ENCODE measurements at regions not wholly inside any gene's neighbourhood (a gene's known extent, or its start where the extent isn't known, plus 50 kb on each side); places are given as distances from the start of the nearest gene placed in this dataset.

DNA sequence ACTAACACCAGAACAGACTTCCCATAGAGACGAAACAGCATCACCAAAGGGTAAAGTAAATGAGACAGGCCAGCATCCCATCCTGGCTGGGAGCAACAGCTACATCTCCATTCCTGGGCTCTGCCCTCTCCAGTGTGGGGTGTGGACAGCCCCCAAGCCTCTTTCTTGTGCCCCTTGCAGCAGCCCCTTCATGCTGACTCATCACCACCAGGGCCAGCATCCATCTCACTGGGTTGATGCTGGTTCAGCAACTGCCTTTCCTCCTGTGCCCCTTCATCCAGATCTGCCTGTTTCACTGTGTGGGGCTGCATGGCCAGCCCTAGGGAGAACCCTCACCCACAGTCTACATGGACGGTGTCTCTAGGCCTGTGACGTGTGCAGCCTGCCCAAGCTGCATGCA lies 569.1 kb upstream of the TBX3 start:
- Histone ChIP-seq H3K27me3 (ENCODE audit: insufficient read depth, low read depth, low read length) (no peaks in the 10 kb centered on the region), H3K27ac (ENCODE audit: low read length) (no peak overlapping the region), H2AFZ (ENCODE audit: low read depth, low read length) (no peak overlapping the region), H3K4me2 (ENCODE audit: low read length) (no peak overlapping the region), H3K36me3 (ENCODE audit: insufficient read depth, low read length) (no peaks in the 10 kb centered on the region), H3K9me3 (ENCODE audit: low read length) (no peaks in the 10 kb centered on the region), H4K20me1 (ENCODE audit: insufficient read depth) (no peaks in the 10 kb centered on the region), H3F3A (ENCODE audit: insufficient read depth, low read length, poor library complexity, severe bottlenecking) (no peaks in the 10 kb centered on the region), H3K9me2 (ENCODE audit: insufficient read depth, low read length) (no peaks in the 10 kb centered on the region), H3K4me3 (ENCODE audit: low read length) (no peak overlapping the region), H3K9ac (ENCODE audit: low read length) (no peak overlapping the region), H3K79me2 (replicated peaks; ENCODE audit: insufficient read depth, low read length) (no peaks in the 10 kb centered on the region)
- TF ChIP-seq RAD21 (conservative IDR thresholded peaks at IDR 0.05) = no peak

- no peak overlapping the region for H3K27ac ChIP-seq (ENCODE audit: low read length)
- H3K27me3 ChIP-seq (ENCODE audit: insufficient read depth, low read depth, low read length) = no peaks in the 10 kb centered on the region
- no peak overlapping the region for H3K4me3 ChIP-seq (ENCODE audit: low read length)
- H3K36me3 ChIP-seq (ENCODE audit: insufficient read depth, low read length) = no peaks in the 10 kb centered on the region
- no peaks in the 10 kb centered on the region for H3F3A ChIP-seq (ENCODE audit: insufficient read depth, low read length, poor library complexity, severe bottlenecking)
- H4K20me1 ChIP-seq (ENCODE audit: insufficient read depth) = no peaks in the 10 kb centered on the region
- H3K9me2 ChIP-seq (ENCODE audit: insufficient read depth, low read length) = no peaks in the 10 kb centered on the region
- no peaks in the 10 kb centered on the region for H3K9me3 ChIP-seq (ENCODE audit: low read length)
- H3K4me2 ChIP-seq (ENCODE audit: low read length) = no peak overlapping the region
- TF ChIP-seq TAF1 (IDR thresholded peaks at IDR 0.05; ENCODE audit: low read depth) (no peak), POLR2AphosphoS5 (IDR thresholded peaks at IDR 0.05) (no peak), EP300 (conservative IDR thresholded peaks at IDR 0.05; ENCODE audit: poor library complexity, severe bottlenecking) (no peak), EZH2 (IDR thresholded peaks at IDR 0.05; ENCODE audit: borderline replicate concordance, insufficient read depth, low read length, poor library complexity, severe bottlenecking) (no peak), SMC3 (conservative IDR thresholded peaks at IDR 0.05; ENCODE audit: poor library complexity) (no peak)
- TF ChIP-seq, protein P1, sequence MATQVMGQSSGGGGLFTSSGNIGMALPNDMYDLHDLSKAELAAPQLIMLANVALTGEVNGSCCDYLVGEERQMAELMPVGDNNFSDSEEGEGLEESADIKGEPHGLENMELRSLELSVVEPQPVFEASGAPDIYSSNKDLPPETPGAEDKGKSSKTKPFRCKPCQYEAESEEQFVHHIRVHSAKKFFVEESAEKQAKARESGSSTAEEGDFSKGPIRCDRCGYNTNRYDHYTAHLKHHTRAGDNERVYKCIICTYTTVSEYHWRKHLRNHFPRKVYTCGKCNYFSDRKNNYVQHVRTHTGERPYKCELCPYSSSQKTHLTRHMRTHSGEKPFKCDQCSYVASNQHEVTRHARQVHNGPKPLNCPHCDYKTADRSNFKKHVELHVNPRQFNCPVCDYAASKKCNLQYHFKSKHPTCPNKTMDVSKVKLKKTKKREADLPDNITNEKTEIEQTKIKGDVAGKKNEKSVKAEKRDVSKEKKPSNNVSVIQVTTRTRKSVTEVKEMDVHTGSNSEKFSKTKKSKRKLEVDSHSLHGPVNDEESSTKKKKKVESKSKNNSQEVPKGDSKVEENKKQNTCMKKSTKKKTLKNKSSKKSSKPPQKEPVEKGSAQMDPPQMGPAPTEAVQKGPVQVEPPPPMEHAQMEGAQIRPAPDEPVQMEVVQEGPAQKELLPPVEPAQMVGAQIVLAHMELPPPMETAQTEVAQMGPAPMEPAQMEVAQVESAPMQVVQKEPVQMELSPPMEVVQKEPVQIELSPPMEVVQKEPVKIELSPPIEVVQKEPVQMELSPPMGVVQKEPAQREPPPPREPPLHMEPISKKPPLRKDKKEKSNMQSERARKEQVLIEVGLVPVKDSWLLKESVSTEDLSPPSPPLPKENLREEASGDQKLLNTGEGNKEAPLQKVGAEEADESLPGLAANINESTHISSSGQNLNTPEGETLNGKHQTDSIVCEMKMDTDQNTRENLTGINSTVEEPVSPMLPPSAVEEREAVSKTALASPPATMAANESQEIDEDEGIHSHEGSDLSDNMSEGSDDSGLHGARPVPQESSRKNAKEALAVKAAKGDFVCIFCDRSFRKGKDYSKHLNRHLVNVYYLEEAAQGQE (IDR thresholded peaks at IDR 0.05; ENCODE audit: borderline replicate concordance) = no peak
- H3K9ac ChIP-seq (ENCODE audit: low read length) = no peak overlapping the region
- no peak overlapping the region for H2AFZ ChIP-seq (ENCODE audit: low read depth, low read length)
- no peaks in the 10 kb centered on the region for H3K79me2 ChIP-seq (replicated peaks; ENCODE audit: insufficient read depth, low read length)
Observed at GRCh38 chr12:115251727-115252126, 567.8 kb upstream of the TBX3 start.

DNA sequence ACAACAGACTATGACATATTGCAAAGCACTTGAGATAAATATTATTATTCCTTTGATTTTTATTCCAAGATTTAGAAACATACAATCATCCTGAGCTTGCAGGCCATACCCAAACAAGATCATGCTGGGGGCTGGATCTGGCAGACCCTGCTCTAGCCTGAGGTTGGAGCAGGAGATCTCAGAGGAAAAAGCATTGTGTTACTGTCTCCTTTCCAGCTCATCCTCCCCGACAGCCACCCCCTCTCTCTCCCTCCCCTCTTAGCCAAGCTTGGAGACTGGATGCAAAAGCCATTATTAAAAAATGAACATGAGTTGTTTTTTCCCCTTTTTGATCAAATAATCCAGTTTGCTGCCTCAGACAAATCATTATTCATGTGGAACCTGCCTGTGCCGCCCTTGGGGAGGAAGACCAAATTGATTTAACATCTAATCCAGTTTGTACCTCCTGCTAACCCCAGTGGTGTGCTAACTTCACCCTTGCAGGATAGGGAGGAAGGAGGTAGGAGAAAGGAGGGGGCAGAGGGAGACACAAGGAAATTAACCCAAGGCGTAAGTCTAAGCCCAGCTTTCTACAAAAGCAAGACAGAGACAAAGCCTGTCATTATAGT lies 565.8 kb upstream of the TBX3 start:
- Histone ChIP-seq H3K4me3 (ENCODE audit: low read length) (no peak overlapping the region), H4K20me1 (ENCODE audit: insufficient read depth) (no peaks in the 10 kb centered on the region), H3K9me2 (ENCODE audit: insufficient read depth, low read length) (no peaks in the 10 kb centered on the region), H3K36me3 (ENCODE audit: insufficient read depth, low read length) (no peaks in the 10 kb centered on the region), H3F3A (ENCODE audit: insufficient read depth, low read length, poor library complexity, severe bottlenecking) (no peaks in the 10 kb centered on the region), H3K27ac (ENCODE audit: low read length) (no peak overlapping the region), H3K79me2 (replicated peaks; ENCODE audit: insufficient read depth, low read length) (no peaks in the 10 kb centered on the region), H3K9me3 (ENCODE audit: low read length) (no peaks in the 10 kb centered on the region), H3K9ac (ENCODE audit: low read length) (no peak overlapping the region), H3K27me3 (ENCODE audit: insufficient read depth, low read depth, low read length) (no peaks in the 10 kb centered on the region), H3K4me2 (ENCODE audit: low read length) (no peak overlapping the region), H2AFZ (ENCODE audit: low read depth, low read length) (no peak overlapping the region)
- TF ChIP-seq SMC3 (conservative IDR thresholded peaks at IDR 0.05; ENCODE audit: poor library complexity) (no peak), MXI1 (conservative IDR thresholded peaks at IDR 0.05; ENCODE audit: poor library complexity, severe bottlenecking) (no peak), EP300 (conservative IDR thresholded peaks at IDR 0.05; ENCODE audit: poor library complexity, severe bottlenecking) (no peak), RAD21 (conservative IDR thresholded peaks at IDR 0.05) (no peak), TAF1 (IDR thresholded peaks at IDR 0.05; ENCODE audit: low read depth) (no peak), POLR2AphosphoS5 (IDR thresholded peaks at IDR 0.05) (no peak), EZH2 (IDR thresholded peaks at IDR 0.05; ENCODE audit: borderline replicate concordance, insufficient read depth, low read length, poor library complexity, severe bottlenecking) (no peak)
- TF ChIP-seq, protein P1 (IDR thresholded peaks at IDR 0.05; ENCODE audit: borderline replicate concordance) = no peak
- TF ChIP-seq, protein P2, sequence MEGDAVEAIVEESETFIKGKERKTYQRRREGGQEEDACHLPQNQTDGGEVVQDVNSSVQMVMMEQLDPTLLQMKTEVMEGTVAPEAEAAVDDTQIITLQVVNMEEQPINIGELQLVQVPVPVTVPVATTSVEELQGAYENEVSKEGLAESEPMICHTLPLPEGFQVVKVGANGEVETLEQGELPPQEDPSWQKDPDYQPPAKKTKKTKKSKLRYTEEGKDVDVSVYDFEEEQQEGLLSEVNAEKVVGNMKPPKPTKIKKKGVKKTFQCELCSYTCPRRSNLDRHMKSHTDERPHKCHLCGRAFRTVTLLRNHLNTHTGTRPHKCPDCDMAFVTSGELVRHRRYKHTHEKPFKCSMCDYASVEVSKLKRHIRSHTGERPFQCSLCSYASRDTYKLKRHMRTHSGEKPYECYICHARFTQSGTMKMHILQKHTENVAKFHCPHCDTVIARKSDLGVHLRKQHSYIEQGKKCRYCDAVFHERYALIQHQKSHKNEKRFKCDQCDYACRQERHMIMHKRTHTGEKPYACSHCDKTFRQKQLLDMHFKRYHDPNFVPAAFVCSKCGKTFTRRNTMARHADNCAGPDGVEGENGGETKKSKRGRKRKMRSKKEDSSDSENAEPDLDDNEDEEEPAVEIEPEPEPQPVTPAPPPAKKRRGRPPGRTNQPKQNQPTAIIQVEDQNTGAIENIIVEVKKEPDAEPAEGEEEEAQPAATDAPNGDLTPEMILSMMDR (IDR thresholded peaks at IDR 0.05; ENCODE audit: poor library complexity, severe bottlenecking) = no peak
